ENCODE measurements at regions not wholly inside any gene's neighbourhood (a gene's known extent, or its start where the extent isn't known, plus 50 kb on each side); places are given as distances from the start of the nearest gene placed in this dataset.

GRCh38 chr1:172763057-172763456 is 104.2 kb downstream of the FASLG start:
- TF ChIP-seq CTCF (IDR thresholded peaks at IDR 0.05; ENCODE audit: low read length, missing control alignments) = no peak
- H3K4me3 ChIP-seq (replicated peaks; ENCODE audit: low read depth, low read length) = no peak overlapping the region
- DNase-seq (ENCODE audit: low read depth) = no peak

GRCh38 chr1:172764378-172764777 is 105.5 kb downstream of the FASLG start:
- no peak for DNase-seq (ENCODE audit: low read depth)
- no peak for TF ChIP-seq CTCF (IDR thresholded peaks at IDR 0.05; ENCODE audit: low read length, missing control alignments)
- H3K4me3 ChIP-seq (replicated peaks; ENCODE audit: low read depth, low read length) = no peak overlapping the region

- no peak for TF ChIP-seq CTCF (IDR thresholded peaks at IDR 0.05; ENCODE audit: low read length, missing control alignments)
- H3K4me3 ChIP-seq (replicated peaks; ENCODE audit: low read depth, low read length) = no peak overlapping the region
- DNase-seq (ENCODE audit: low read depth) = no peak
Observed at GRCh38 chr1:172766462-172766861, 107.6 kb downstream of the FASLG start.

GRCh38 chr1:172770071-172770470 is 111.2 kb downstream of the FASLG start:
- no peak for TF ChIP-seq CTCF (IDR thresholded peaks at IDR 0.05; ENCODE audit: low read length, missing control alignments)
- H3K4me3 ChIP-seq (replicated peaks; ENCODE audit: low read depth, low read length) = no peak overlapping the region
- no peak for DNase-seq (ENCODE audit: low read depth)

- DNase-seq (ENCODE audit: low read depth) = no peak
- TF ChIP-seq CTCF (IDR thresholded peaks at IDR 0.05; ENCODE audit: low read length, missing control alignments) = no peak
- H3K4me3 ChIP-seq (replicated peaks; ENCODE audit: low read depth, low read length) = no peak overlapping the region
Observed at GRCh38 chr1:172774561-172774960, 115.7 kb downstream of the FASLG start.

GRCh38 chr1:172775606-172776005 is 116.7 kb downstream of the FASLG start:
- no peak overlapping the region for H3K4me3 ChIP-seq (replicated peaks; ENCODE audit: low read depth, low read length)
- TF ChIP-seq CTCF (IDR thresholded peaks at IDR 0.05; ENCODE audit: low read length, missing control alignments) = no peak
- peak; percentile 48 for DNase-seq (ENCODE audit: low read depth)

DNA sequence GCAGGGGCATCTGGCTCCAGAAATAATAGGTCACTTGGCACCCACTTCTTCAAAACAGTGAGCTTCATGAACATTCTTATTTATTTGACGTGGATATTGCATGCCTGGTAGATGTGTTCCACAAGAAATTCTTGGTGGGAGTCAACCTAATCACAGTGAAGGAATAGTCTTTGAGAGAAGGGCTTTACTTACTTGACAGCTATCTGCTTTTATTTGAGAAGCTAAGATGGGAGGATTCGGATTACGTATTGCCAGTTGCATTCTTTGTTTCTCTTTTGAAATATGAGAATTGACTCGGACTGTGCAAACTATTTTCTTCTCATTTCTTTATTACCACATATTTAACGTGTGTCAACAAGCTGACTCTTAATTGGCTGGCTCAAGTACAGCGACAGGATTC is 117.2 kb downstream of the FASLG start:
- TF ChIP-seq CTCF (IDR thresholded peaks at IDR 0.05; ENCODE audit: low read length, missing control alignments) = no peak

More for the DNA sequence above, 117.2 kb downstream of the FASLG start:
- DNase-seq (ENCODE audit: low read depth) = peak; percentile 24
- H3K4me3 ChIP-seq (replicated peaks; ENCODE audit: low read depth, low read length) = no peak overlapping the region
